Thyroid gland (tissue), 4 donors: ENCODE measurements at regions not wholly inside any gene's neighbourhood (a gene's known extent, or its start where the extent isn't known, plus 50 kb on each side); places are given as distances from the start of the nearest gene placed in this dataset.

Experiments used
- POLR2A ChIP-seq, 2 donors: fragments of 450-650 bp; IDR thresholded peaks; one replicate each; pipeline ENCODE4 v1.6.1; 2017; ENCODE audit warnings: antibody characterized with exemption in 2 of 2, mild to moderate bottlenecking in 2 of 2, moderate library complexity in 1 of 2
- TF ChIP-seq, protein P1 (sequence below), 6 experiments: fragments of 200-600 bp in 3 of 6; fragments of 450-650 bp in 3 of 6; sonication (generic) in 3 of 6; IDR thresholded peaks; one replicate each; pipeline ENCODE4 v1.5.1; 2016 to 2019; ENCODE audit warnings: antibody characterized with exemption in 6 of 6, mild to moderate bottlenecking in 2 of 6, inconsistent platforms in 1 of 6, moderate library complexity in 1 of 6

DNA sequence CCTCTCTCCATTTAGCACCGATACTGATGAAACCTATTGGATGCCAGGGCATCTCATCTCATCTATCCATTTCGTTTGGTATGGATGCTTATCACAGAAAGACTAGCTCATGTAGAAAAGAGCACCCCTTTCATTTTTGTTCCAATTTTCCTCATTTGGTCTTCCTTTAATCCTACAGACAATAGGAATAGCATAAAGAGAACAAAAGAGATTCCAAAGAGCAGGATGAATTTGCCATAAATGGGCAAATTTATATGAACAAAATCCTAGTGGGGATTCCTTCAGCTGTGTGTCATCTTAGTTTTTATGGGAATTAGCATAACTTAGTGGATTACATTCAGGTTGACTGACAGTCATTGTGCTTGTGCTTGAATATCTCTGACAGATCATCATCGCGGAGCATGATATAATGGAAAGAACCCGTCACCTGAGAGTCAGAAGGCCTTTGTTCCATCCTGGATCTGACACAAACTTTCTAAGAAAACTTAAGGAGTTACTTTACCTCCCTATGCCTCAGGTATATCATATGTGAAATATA, 777.5 kb upstream of the ADGRL2 start:
- TF ChIP-seq, protein P1, sequence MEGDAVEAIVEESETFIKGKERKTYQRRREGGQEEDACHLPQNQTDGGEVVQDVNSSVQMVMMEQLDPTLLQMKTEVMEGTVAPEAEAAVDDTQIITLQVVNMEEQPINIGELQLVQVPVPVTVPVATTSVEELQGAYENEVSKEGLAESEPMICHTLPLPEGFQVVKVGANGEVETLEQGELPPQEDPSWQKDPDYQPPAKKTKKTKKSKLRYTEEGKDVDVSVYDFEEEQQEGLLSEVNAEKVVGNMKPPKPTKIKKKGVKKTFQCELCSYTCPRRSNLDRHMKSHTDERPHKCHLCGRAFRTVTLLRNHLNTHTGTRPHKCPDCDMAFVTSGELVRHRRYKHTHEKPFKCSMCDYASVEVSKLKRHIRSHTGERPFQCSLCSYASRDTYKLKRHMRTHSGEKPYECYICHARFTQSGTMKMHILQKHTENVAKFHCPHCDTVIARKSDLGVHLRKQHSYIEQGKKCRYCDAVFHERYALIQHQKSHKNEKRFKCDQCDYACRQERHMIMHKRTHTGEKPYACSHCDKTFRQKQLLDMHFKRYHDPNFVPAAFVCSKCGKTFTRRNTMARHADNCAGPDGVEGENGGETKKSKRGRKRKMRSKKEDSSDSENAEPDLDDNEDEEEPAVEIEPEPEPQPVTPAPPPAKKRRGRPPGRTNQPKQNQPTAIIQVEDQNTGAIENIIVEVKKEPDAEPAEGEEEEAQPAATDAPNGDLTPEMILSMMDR (IDR thresholded peaks at IDR 0.05): no peak
- TF ChIP-seq POLR2A (IDR thresholded peaks at IDR 0.05): no peak
